Epithelial cell of prostate (primary cell): ENCODE measurements at regions not wholly inside any gene's neighbourhood (a gene's known extent, or its start where the extent isn't known, plus 50 kb on each side); places are given as distances from the start of the nearest gene placed in this dataset.

Source experiments
- DNase-seq: peaks from one replicate; pipeline ENCODE4 v3.0.0-alpha.2; 2011; ENCODE audit warnings: low read depth, low spot score
- H3K27ac ChIP-seq: fragments of 450-650 bp; 2 replicates; pipeline ENCODE4 v1.5.1; 2017; ENCODE audit warnings: mild to moderate bottlenecking

DNA sequence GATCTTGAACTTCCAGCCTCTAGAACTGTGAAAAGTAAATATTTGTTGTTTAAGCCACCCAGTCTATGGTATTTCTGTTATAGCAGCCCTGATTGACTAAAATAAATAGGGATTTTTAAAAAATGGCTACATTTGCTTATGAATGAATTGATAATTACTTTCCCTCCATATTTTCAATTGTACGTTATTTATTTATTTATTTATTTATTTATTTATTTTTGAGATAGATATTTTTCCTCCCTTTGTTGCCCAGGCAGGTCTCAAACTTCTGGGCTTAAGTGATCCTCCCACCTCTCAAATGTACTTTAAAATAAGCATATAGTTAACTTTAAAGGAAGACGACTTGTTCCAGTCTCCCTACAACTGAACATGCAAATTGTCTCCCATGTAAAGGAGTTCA lies 76.0 kb upstream of the HMGA2 start:
- no peak overlapping the region for H3K27ac ChIP-seq

DNA sequence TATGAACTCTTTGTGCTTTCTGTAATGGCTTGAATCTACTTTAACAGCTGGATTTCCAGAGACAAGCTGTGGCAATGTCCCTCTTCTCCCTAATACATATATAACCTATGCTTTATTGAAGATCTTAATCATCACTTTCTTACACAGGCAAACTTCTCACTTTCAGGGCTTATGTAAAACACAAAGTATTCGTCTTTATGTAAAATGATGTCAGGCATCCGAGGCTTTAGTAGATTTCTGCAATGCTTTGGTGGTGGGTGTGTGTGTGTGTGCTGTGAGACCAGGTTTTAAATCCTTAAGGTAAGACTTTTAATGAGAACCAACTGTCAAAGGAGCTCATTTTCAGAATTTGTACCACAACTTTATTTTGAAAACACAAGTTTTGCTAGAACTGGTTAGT lies 70.0 kb upstream of the HMGA2 start:
- no peak overlapping the region for H3K27ac ChIP-seq
- DNase-seq = no peak

More for the DNA sequence above, 76.0 kb upstream of the HMGA2 start:
- DNase-seq = no peak

DNA sequence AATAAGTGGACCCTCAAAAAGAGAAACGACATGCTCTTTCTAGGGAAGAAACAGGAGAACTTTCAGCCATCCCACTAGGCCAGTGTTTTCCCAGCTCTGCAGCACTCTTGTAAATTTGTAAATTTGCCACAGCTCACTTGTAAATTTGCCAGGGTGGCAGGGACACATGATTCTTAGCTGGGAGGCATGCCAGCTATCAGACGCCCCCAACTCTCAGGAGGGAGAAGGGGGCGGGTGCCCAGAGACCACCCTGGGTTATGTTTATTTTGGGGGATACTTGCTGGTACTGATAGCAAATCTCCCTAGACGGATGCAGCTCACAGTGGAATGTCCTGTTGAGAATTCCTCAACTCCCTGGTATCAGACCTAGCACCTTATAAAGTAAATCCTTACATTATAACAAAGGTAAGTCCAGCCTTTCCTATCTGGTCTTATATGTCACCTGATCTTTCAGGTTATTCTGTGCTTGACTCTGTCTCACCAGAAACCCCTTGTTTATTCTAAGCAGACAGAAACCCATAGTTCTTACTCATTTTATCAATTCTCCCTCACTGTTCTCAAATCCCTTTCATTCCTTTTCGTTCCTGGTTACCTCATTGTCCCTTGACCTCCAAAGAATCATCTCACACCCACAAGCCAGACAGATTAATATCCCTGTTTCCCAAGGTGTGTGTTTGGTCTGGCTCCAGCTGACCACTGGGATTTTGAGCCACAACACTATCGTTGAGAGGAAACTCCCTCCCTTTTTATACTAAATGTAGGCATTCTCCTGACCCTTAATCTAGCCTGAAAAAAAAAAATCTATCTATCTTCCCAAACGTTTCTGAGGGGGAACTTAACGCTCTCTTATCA lies 69.3 kb upstream of the HMGA2 start:
- no peak for DNase-seq
- H3K27ac ChIP-seq = no peak overlapping the region

DNA sequence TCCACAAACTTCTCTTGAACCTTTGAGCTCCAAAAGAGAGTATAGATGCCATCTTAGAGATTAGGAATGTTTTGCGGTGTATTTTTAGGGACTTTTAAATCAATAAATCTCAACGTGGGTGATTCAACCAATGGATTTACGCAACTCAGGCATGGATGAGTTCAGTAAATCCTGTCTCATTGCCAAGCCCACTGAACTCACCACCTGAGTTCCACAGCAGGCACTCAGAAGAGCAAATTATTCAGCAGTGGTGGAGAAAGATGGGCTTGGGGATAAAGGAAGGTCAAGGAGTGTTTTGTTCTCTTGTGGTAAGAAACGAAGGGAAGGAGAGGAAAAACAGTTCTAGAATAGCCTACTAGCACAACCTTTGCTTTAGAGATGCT lies 68.7 kb upstream of the HMGA2 start:
- no peak for DNase-seq

DNA sequence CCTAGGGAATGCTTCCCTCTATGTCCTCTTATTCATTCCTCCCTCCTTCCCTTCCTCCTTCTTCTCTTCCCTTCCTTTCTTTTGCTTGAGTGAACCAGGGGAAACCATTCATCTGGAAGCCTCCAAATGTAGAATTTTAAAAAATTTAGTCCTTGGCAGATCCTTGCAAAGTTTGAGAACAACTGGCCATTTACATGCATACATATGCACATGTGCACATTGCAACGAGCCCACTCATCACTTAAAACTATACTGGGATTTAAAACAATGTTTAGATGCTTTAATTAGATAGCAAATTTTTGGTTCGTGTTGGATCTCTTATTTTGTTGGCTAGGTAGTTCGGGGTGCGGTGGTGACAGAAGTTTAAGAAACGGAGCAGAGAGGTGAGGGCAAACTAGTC lies 68.0 kb upstream of the HMGA2 start:
- DNase-seq = no peak

More for the DNA sequence above, 68.7 kb upstream of the HMGA2 start:
- no peak overlapping the region for H3K27ac ChIP-seq

DNA sequence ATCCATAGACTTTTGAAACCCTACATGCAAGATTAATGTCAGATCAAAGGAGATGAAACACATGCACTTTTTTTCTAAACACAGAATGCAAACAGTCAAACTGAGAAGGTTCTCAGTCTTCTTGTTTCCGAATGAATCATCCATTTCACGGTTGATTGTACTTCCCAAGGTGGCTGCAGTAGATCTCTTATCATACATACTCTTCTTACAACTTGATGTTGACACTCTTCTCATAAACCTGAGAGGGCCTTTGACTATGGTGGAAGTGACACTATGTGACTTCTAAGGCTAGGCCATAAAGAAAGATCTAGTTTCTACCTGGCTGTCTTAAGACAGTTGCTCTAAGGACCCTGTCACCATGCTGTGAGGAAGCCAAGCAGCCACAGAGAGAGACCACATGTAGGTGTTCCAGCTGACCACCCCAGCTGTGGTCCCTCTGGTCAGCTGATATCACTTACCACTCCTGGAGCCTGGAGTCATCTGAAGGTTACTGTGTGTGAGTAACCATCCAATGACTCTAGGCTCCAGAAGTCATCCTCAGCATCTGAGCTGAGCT lies 67.2 kb upstream of the HMGA2 start:
- no peak overlapping the region for H3K27ac ChIP-seq
- DNase-seq = no peak

More for the DNA sequence above, 68.0 kb upstream of the HMGA2 start:
- H3K27ac ChIP-seq = no peak overlapping the region

DNA sequence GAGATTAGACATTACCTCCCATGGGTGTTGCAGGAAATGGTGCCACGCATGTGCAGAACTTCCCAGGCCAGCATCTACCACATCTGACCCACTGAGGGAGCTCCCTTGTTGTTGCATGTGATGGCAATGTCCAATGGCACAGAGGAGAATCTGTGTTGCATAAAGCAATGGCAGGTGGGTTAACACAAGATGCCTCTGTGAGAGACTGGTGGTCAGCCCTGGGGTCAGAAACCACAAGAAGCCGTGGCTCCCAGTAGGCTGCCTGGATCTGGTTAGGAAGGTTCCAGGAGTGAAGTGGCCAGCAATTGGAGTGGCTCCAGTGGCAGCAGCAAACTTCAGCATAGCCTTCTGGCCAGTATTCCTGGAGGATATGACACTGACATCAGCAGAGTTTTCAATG lies 65.9 kb upstream of the HMGA2 start:
- H3K27ac ChIP-seq = no peak overlapping the region
- no peak for DNase-seq

DNA sequence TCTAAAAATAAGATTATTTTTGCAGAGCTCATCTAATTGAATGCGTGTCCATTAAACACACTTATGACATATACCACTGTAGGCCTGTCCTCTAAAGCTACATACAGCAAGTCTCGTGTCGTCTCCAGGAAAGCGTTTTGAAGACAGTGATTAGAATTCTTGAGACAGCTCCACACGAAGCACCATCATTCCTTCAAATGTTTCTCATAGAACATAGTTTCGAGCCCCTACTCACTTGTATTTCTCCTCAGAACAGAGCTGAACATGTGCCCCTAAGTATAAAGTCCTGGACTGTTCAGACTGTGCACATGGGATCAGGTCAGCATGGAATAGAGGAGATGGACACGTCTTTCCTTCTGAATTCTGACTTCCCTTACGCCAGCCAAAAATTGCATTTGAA lies 64.5 kb upstream of the HMGA2 start:
- DNase-seq = no peak
- H3K27ac ChIP-seq = no peak overlapping the region

DNA sequence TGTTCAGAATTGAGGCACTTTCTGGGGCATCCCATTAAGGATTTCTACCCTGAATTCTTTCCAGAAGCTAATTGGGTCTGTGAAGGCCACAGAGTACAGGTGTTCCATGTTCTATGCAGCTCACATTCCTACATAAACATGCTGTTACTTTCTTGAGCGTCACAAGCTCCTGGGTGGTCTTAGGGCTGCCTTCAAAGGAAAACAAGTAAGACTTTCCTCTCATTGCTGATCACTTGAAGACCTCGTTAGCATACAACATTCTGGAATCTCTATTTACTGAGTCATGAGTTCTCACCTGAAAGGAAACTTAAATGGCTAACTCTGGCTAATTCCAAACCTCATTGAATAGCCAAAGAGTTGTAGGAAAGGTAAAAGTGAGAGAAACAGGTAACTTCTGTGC lies 63.0 kb upstream of the HMGA2 start:
- no peak for DNase-seq
- H3K27ac ChIP-seq = no peak overlapping the region

DNA sequence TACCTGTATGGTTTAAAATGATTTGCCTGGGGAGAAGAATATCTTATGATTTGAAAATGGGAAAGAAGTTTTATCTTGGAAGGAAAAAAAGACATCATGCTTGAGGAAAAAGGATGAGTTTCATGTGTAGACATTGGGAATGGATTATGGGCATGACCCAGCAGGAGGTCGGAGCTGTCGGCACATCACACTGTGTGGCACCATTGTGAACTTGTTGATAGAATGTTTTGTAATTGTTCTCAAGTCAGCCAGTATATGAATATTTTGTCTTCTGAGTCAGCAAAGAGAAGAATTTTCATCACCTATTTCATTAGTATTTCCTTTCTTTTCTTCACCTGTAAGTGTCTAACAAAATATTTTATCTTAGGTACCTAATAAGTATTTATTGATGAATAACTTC lies 60.0 kb upstream of the HMGA2 start:
- H3K27ac ChIP-seq = peak overlapping the region; percentile 95
- DNase-seq = no peak

DNA sequence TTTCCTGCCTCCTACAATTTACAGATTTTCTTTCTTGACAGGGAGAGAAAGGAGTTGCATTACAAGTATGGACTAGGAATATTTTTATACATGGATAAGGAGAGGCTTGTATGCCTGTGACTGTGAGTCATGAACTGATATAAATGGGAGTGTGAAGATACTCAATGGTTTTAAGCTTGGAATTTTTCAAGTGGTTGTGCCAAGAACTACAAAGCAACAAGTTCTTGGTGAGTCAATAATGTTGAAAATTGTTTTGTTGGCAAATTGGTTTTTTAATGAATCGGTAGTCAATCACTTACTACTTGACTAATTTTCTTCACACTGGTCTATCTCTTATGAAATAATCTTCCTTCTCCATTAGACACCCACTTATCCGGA lies 58.9 kb upstream of the HMGA2 start:
- peak; percentile 70 for DNase-seq
- H3K27ac ChIP-seq = peak overlapping the region; percentile 95

DNA sequence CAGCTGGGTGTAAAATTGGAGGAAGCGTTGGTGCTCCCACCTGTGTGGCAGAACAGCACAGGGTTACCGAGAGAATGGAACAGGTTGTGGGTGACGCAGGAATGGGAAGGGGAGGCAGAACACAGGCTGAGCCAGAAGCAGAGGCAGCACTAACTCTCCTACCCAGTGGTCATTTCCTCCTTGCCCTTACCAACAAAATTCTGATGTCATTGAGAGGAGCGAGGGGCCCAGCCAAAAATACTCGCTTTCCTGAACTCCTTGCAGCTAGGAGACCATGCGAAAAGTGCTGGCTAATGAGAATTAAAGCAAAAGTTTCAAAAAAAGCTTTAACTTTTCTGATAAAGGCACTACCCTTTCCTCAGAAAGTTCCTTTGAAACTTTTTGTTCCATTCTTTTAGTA lies 54.4 kb upstream of the HMGA2 start:
- DNase-seq = no peak

More for the DNA sequence above, 54.4 kb upstream of the HMGA2 start:
- H3K27ac ChIP-seq = no peak overlapping the region
